DOHH2 (cell line): ENCODE measurements at regions not wholly inside any gene's neighbourhood (a gene's known extent, or its start where the extent isn't known, plus 50 kb on each side); places are given as distances from the start of the nearest gene placed in this dataset.

ENCODE experiments used
- H3F3A ChIP-seq: fragments of 200-600 bp; sonication (generic), shearing (Covaris generic); 2 replicates; pipeline ENCODE4 v1.6.0; 2016; ENCODE audit warnings: antibody characterized with exemption, mild to moderate bottlenecking; ENCODE audit not compliant: control insufficient read depth, insufficient read depth
- H3K27ac ChIP-seq: fragments of 200-600 bp; sonication (generic); 2 replicates; pipeline ENCODE4 v1.5.1; 2014; ENCODE audit warnings: low read depth, mild to moderate bottlenecking, low read length, moderate library complexity
- H3K27me3 ChIP-seq: fragments of 200-600 bp; sonication (generic); 2 replicates; pipeline ENCODE4 v1.6.1; 2014; ENCODE audit warnings: mild to moderate bottlenecking, low read length, mixed read lengths; ENCODE audit not compliant: control insufficient read depth
- H3K36me3 ChIP-seq: fragments of 200-600 bp; sonication (generic); 2 replicates; pipeline ENCODE4 v1.6.1; 2014; ENCODE audit warnings: mild to moderate bottlenecking, low read length, moderate library complexity, mixed read lengths; ENCODE audit not compliant: control insufficient read depth
- H3K4me1 ChIP-seq: fragments of 200-600 bp; sonication (generic); 2 replicates; pipeline ENCODE4 v1.6.1; 2014; ENCODE audit warnings: mild to moderate bottlenecking, low read length, mixed read lengths; ENCODE audit not compliant: control insufficient read depth
- H3K4me2 ChIP-seq: fragments of 200-600 bp; sonication (generic); 2 replicates; pipeline ENCODE4 v1.6.0; 2014; ENCODE audit warnings: mild to moderate bottlenecking, low read length, moderate library complexity
- H3K4me3 ChIP-seq: fragments of 200-600 bp; sonication (generic); 2 replicates; pipeline ENCODE4 v1.5.1; 2014; ENCODE audit warnings: mild to moderate bottlenecking, low read length, mixed read lengths
- H3K79me2 ChIP-seq: fragments of 200-600 bp; sonication (generic); 2 replicates; pipeline ENCODE4 v1.6.1; 2014; ENCODE audit warnings: mild to moderate bottlenecking, low read length, mixed read lengths; ENCODE audit not compliant: control insufficient read depth
- H3K9me2 ChIP-seq: fragments of 200-600 bp; sonication (generic); replicated peaks from 2 replicates; pipeline ENCODE4 v1.6.1; 2014; ENCODE audit warnings: mild to moderate bottlenecking, low read length, mixed read lengths; ENCODE audit not compliant: control insufficient read depth
- H3K9me3 ChIP-seq: fragments of 200-600 bp; sonication (generic); 2 replicates; pipeline ENCODE4 v1.6.1; 2014; ENCODE audit warnings: antibody characterized with exemption, low read length, mixed read lengths; ENCODE audit not compliant: control insufficient read depth, insufficient read depth
- H4K20me1 ChIP-seq: fragments of 200-600 bp; sonication (generic); 2 replicates; pipeline ENCODE4 v1.6.0; 2014; ENCODE audit warnings: low read depth, mild to moderate bottlenecking, antibody characterized with exemption, low read length, moderate library complexity; ENCODE audit not compliant: control insufficient read depth, insufficient read depth
- CTCF ChIP-seq: fragments of 200-600 bp; sonication (generic); IDR thresholded peaks from one replicate; pipeline ENCODE4 v1.5.1; 2014; ENCODE audit warnings: antibody characterized with exemption, mild to moderate bottlenecking, low read depth, low read length; ENCODE audit not compliant: poor library complexity, severe bottlenecking
- EZH2phosphoT487 ChIP-seq: fragments of 200-600 bp; sonication (generic); IDR thresholded peaks from 2 replicates; pipeline ENCODE4 v1.6.1; 2017; ENCODE audit warnings: borderline replicate concordance, mild to moderate bottlenecking, antibody characterized with exemption, low read length, moderate library complexity, mixed read lengths

GRCh38 chr2:188785490-188785889 lies 188.7 kb upstream of the COL3A1 start:
- no peaks in the 10 kb centered on the region for H4K20me1 ChIP-seq
- TF ChIP-seq EZH2phosphoT487 (no peak), CTCF (no peak)
- H3K9me2 ChIP-seq, result no peaks in the 10 kb centered on the region
- H3K27me3 ChIP-seq, result no peaks in the 10 kb centered on the region
- H3F3A ChIP-seq, result no peaks in the 10 kb centered on the region
- H3K36me3 ChIP-seq, result no peaks in the 10 kb centered on the region
- no peak overlapping the region for H3K27ac ChIP-seq
- no peaks in the 10 kb centered on the region; the same call in 1 of the 2 replicates for H3K9me3 ChIP-seq
- H3K4me1 ChIP-seq, result no peaks in the 10 kb centered on the region
- no peak overlapping the region for H3K4me3 ChIP-seq
- no peaks in the 10 kb centered on the region for H3K79me2 ChIP-seq
- H3K4me2 ChIP-seq, result no peak overlapping the region

- Histone ChIP-seq H3K27ac (no peak overlapping the region), H3K9me2 (no peaks in the 10 kb centered on the region), H3K4me2 (no peak overlapping the region), H3K4me1 (no peaks in the 10 kb centered on the region), H4K20me1 (no peaks in the 10 kb centered on the region), H3K9me3 (no peaks in the 10 kb centered on the region), H3K79me2 (no peaks in the 10 kb centered on the region), H3K36me3 (no peaks in the 10 kb centered on the region), H3K27me3 (no peaks in the 10 kb centered on the region), H3K4me3 (no peak overlapping the region), H3F3A (no peaks in the 10 kb centered on the region)
- TF ChIP-seq EZH2phosphoT487, result no peak
- TF ChIP-seq CTCF, result no peak
Observed at GRCh38 chr2:188786368-188786841, 187.8 kb upstream of the COL3A1 start.

GRCh38 chr2:188787021-188787657 lies 187.0 kb upstream of the COL3A1 start:
- no peaks in the 10 kb centered on the region for H3K36me3 ChIP-seq
- TF ChIP-seq EZH2phosphoT487, result no peak
- TF ChIP-seq CTCF, result no peak
- no peaks in the 10 kb centered on the region for H3K9me2 ChIP-seq
- H3K27ac ChIP-seq, result no peak overlapping the region
- H3K9me3 ChIP-seq, result no peaks in the 10 kb centered on the region
- no peaks in the 10 kb centered on the region for H3K4me1 ChIP-seq
- H3K27me3 ChIP-seq, result no peaks in the 10 kb centered on the region
- no peaks in the 10 kb centered on the region for H3K79me2 ChIP-seq
- no peak overlapping the region for H3K4me3 ChIP-seq
- no peak overlapping the region for H3K4me2 ChIP-seq
- no peaks in the 10 kb centered on the region for H4K20me1 ChIP-seq
- no peaks in the 10 kb centered on the region for H3F3A ChIP-seq
